CD4-positive, alpha-beta T cell (primary cell): ENCODE measurements at regions not wholly inside any gene's neighbourhood (a gene's known extent, or its start where the extent isn't known, plus 50 kb on each side); places are given as distances from the start of the nearest gene placed in this dataset.

Experiments
- ATAC-seq: fragments of 200-7000 bp; cut with Tn5 transposase; one replicate; pipeline ENCODE4 v1.10.0; 2022; ENCODE audit warnings: mild to moderate bottlenecking; ENCODE audit not compliant: poor library complexity
- CTCF ChIA-PET: fragments of 350-600 bp; sonication (Branson Sonifier 250); formaldehyde crosslinking; loops from one replicate; lab custom pipeline; 2021; ENCODE audit warnings: antibody characterized with exemption, inconsistent platforms; lab: Charles Lee
- POLR2A ChIA-PET: fragments of 350-600 bp; sonication (Branson Sonifier 250); formaldehyde crosslinking; loops from one replicate; lab custom pipeline; 2021; ENCODE audit warnings: antibody characterized with exemption, inconsistent platforms; lab: Charles Lee
- DNase-seq, 14 experiments: peaks; one replicate each; pipeline ENCODE4 v3.0.0-alpha.2; 2013 to 2020; ENCODE audit warnings: mixed read lengths in 2 of 14
- H3K27ac ChIP-seq, 2 donors: one replicate each; pipeline versions ENCODE4 v1.5.1 to v1.7.0; 2013; ENCODE audit warnings: low read length in 2 of 2, low read depth in 1 of 2, mild to moderate bottlenecking in 1 of 2
- H3K27me3 ChIP-seq, 2 experiments: 1 replicate in 1 of 2; 2 replicates in 1 of 2; pipeline versions ENCODE4 v1.6.1 to v1.7.0; 2013; ENCODE audit warnings: low read length in 2 of 2, control low read depth in 1 of 2, mild to moderate bottlenecking in 1 of 2, moderate library complexity in 1 of 2; ENCODE audit not compliant: insufficient read depth in 2 of 2, control insufficient read depth in 1 of 2
- H3K36me3 ChIP-seq: one replicate; pipeline ENCODE4 v1.6.1; 2013; ENCODE audit warnings: low read length, control low read depth; ENCODE audit not compliant: insufficient read depth
- H3K4me1 ChIP-seq: one replicate; pipeline ENCODE4 v1.6.1; 2013; ENCODE audit warnings: low read length, control low read depth; ENCODE audit not compliant: insufficient read depth
- H3K4me3 ChIP-seq: one replicate; pipeline ENCODE4 v1.5.1; 2013; ENCODE audit warnings: mild to moderate bottlenecking, low read length, moderate library complexity
- H3K9me3 ChIP-seq, 2 experiments: 1 replicate in 1 of 2; 2 replicates in 1 of 2; pipeline versions ENCODE4 v1.6.1 to v1.7.0; 2013; ENCODE audit warnings: low read length in 2 of 2, mild to moderate bottlenecking in 2 of 2, control low read depth in 1 of 2, moderate library complexity in 1 of 2; ENCODE audit not compliant: control insufficient read depth in 1 of 2, insufficient read depth in 1 of 2
- H3K27ac Mint-ChIP-seq: one replicate; pipeline ENCODE4 v1.8.0; 2020; ENCODE audit warnings: mixed read lengths
- H3K27me3 Mint-ChIP-seq: one replicate; pipeline ENCODE4 v1.8.0; 2021; ENCODE audit warnings: mixed read lengths
- H3K36me3 Mint-ChIP-seq: one replicate; pipeline ENCODE4 v1.8.0; 2021; ENCODE audit warnings: low read depth, mixed read lengths
- H3K4me1 Mint-ChIP-seq: one replicate; pipeline ENCODE4 v1.8.0; 2021; ENCODE audit warnings: low read depth, mixed read lengths
- H3K4me3 Mint-ChIP-seq: one replicate; pipeline ENCODE4 v1.8.0; 2020; ENCODE audit warnings: mild to moderate bottlenecking, mixed read lengths
- H3K9me3 Mint-ChIP-seq: one replicate; pipeline ENCODE4 v1.8.0; 2020; ENCODE audit warnings: mixed read lengths
- CTCF ChIP-seq: fragments of 200-600 bp; IDR thresholded peaks from one replicate; pipeline ENCODE4 v1.8.0; 2022; ENCODE audit warnings: antibody characterized with exemption, mild to moderate bottlenecking
- intact Hi-C, 2 experiments: fragments of 100-400 bp; cut with DNase I in 1 of 2; cut with micrococcal nuclease in 1 of 2; formaldehyde crosslinking; loops; one replicate each; pipeline versions ENCODE4 v1.15.1 to v1.9.0; 2023 to 2025; cut with DNase I, micrococcal nuclease

- Mint-ChIP-seq H3K27me3 (peaks cover 35% of the 10 kb centered on the region), H3K9me3 (no peaks in the 10 kb centered on the region), H3K4me3 (no peak overlapping the region), H3K4me1 (peaks cover 5% of the 10 kb centered on the region), H3K36me3 (no peaks in the 10 kb centered on the region), H3K27ac (no peak overlapping the region)
- intact Hi-C loops = loop anchor here in 1 of 2 experiments (2.0 kb wide), 1 partner anchor 443 kb away; no protein-coding TSS in a partner anchor
- peaks cover 17% of the 10 kb centered on the region for H3K4me1 ChIP-seq
- CTCF ChIA-PET = interaction anchor here (0.7 kb wide), 1 partner anchor 14 kb away, joined by 3 read pairs; no protein-coding TSS in a partner anchor
- no peaks in the 10 kb centered on the region for H3K9me3 ChIP-seq
- H3K4me3 ChIP-seq = no peak overlapping the region
- DNase-seq = no peak
- H3K27ac ChIP-seq = no peak overlapping the region
- POLR2A ChIA-PET = no interaction called here
- H3K36me3 ChIP-seq = no peaks in the 10 kb centered on the region
- peaks cover 11 to 28% of the 10 kb centered on the region in 2 experiments for H3K27me3 ChIP-seq
- ATAC-seq = no peak
- no peak for TF ChIP-seq CTCF
These were observed 50.4 kb upstream of the GGTA1 start for GRCh38 chr9:121550041-121550440.

- H3K36me3 Mint-ChIP-seq = no peaks in the 10 kb centered on the region
- DNase-seq (peak; percentile 48 to 79 (median 58)), ATAC-seq (peak; percentile 77)
- H3K27me3 Mint-ChIP-seq = peaks cover 38% of the 10 kb centered on the region
- Histone ChIP-seq H3K4me1 (peaks cover 14% of the 10 kb centered on the region), H3K27ac (no peak overlapping the region), H3K27me3 (peaks cover 9 to 23% of the 10 kb centered on the region in 2 experiments), H3K36me3 (no peaks in the 10 kb centered on the region), H3K4me3 (no peak overlapping the region), H3K9me3 (no peaks in the 10 kb centered on the region)
- H3K4me3 Mint-ChIP-seq = no peak overlapping the region
- TF ChIP-seq CTCF = peak; percentile 67
- POLR2A ChIA-PET = no interaction called here
- no peaks in the 10 kb centered on the region for H3K9me3 Mint-ChIP-seq
- CTCF ChIA-PET = interaction anchor here (0.7 kb wide), 1 partner anchor 15 kb away, joined by 3 read pairs; no protein-coding TSS in a partner anchor
- peaks cover 5% of the 10 kb centered on the region for H3K4me1 Mint-ChIP-seq
- no peak overlapping the region for H3K27ac Mint-ChIP-seq
- intact Hi-C loops = loop anchor here in 1 of 2 experiments (2.0 kb wide), 1 partner anchor 442 kb away; no protein-coding TSS in a partner anchor
These were observed 51.2 kb upstream of the GGTA1 start for GRCh38 chr9:121550569-121551512.

GRCh38 chr9:121551985-121552753 is 52.5 kb upstream of the GGTA1 start:
- Mint-ChIP-seq H3K36me3 (no peaks in the 10 kb centered on the region), H3K27ac (no peak overlapping the region), H3K4me1 (peaks cover 5% of the 10 kb centered on the region), H3K9me3 (no peaks in the 10 kb centered on the region), H3K4me3 (no peak overlapping the region), H3K27me3 (peaks cover 30% of the 10 kb centered on the region)
- H3K27ac ChIP-seq = no peak overlapping the region
- peaks cover 5 to 15% of the 10 kb centered on the region in 2 experiments for H3K27me3 ChIP-seq
- CTCF ChIA-PET = no interaction called here
- DNase-seq (peak in 1 of 14 experiments; percentile 31), ATAC-seq (no peak)
- no peak for TF ChIP-seq CTCF
- no peaks in the 10 kb centered on the region for H3K36me3 ChIP-seq
- intact Hi-C loops = loop anchor here in 1 of 2 experiments (2.0 kb wide), 1 partner anchor 441 kb away; no protein-coding TSS in a partner anchor
- no peak overlapping the region for H3K4me3 ChIP-seq
- POLR2A ChIA-PET = no interaction called here
- peaks cover 9% of the 10 kb centered on the region for H3K4me1 ChIP-seq
- no peaks in the 10 kb centered on the region for H3K9me3 ChIP-seq
